HepG2 (cell line): ENCODE measurements at regions not wholly inside any gene's neighbourhood (a gene's known extent, or its start where the extent isn't known, plus 50 kb on each side); places are given as distances from the start of the nearest gene placed in this dataset.

Source experiments
- ATAC-seq: fragments of 200-7000 bp; cut with Tn5 transposase; 3 replicates; pipeline ENCODE4 v1.9.1; 2020; ENCODE audit warnings: mild to moderate bottlenecking, moderate library complexity
- BruUV-seq: library from RNA; stranded (reverse); fragments of 400-500 nt; replicated peaks from 2 replicates; lab custom pipeline; 2021; lab: Mats Ljungman, UMichigan
- CTCF ChIA-PET: fragments of 300-600 bp; formaldehyde crosslinking; extraction: SDS; loops from one replicate; lab custom pipeline; 2021; ENCODE audit warnings: low total read pairs, inconsistent platforms, low intra/inter-chr PET ratio; lab: Yijun Ruan, JAX
- POLR2A ChIA-PET: fragments of 350-600 bp; sonication (Branson Sonifier 250); formaldehyde crosslinking; loops from one replicate; lab custom pipeline; 2020; ENCODE audit warnings: antibody characterized with exemption, inconsistent platforms; lab: Yijun Ruan, JAX
- DNase-seq: peaks from one replicate; pipeline ENCODE4 v3.0.0-alpha.2; 2015; ENCODE audit warnings: low spot score
- FAIRE-seq: peaks from 3 replicates; lab custom pipeline; 2011; peaks lifted over from hg19 to GRCh38; lab: Jason Lieb, UNC
- H2AFZ ChIP-seq: one replicate; pipeline ENCODE4 v1.6.1; 2011; ENCODE audit warnings: low read length, inconsistent platforms
- H3K27ac ChIP-seq: fragments of 300-600 bp; 3 replicates; pipeline ENCODE4 v1.8.0; 2011; ENCODE audit warnings: mixed run types, mild to moderate bottlenecking, mixed read lengths, low read length, inconsistent platforms; ENCODE audit not compliant: insufficient read depth; ENCODE audit errors: extremely low read length
- H3K27me3 ChIP-seq, 2 experiments: fragments of 200-600 bp in 1 of 2; 2 replicates in 1 of 2; 3 replicates in 1 of 2; pipeline versions ENCODE4 v1.6.0 to v1.8.0; 2011; ENCODE audit warnings: low read length in 2 of 2, mild to moderate bottlenecking in 2 of 2, moderate library complexity in 2 of 2, inconsistent platforms in 1 of 2; ENCODE audit not compliant: insufficient read depth in 2 of 2, control insufficient read depth in 1 of 2
- H3K36me3 ChIP-seq, 2 experiments: fragments of 200-600 bp in 1 of 2; replicated peaks in 1 of 2; 2 replicates in 1 of 2; 3 replicates in 1 of 2; pipeline versions ENCODE4 v1.5.1 to v1.8.0; 2011; ENCODE audit warnings: low read length in 2 of 2, inconsistent platforms in 1 of 2; ENCODE audit not compliant: insufficient read depth in 2 of 2, control insufficient read depth in 1 of 2
- H3K4me1 ChIP-seq: 2 replicates; pipeline ENCODE4 v1.5.1; 2012; ENCODE audit warnings: low read length, inconsistent platforms; ENCODE audit not compliant: insufficient read depth
- H3K4me2 ChIP-seq: 2 replicates; pipeline ENCODE4 v1.6.0; 2011; ENCODE audit warnings: low read depth, low read length, inconsistent platforms
- H3K4me3 ChIP-seq, 3 experiments: fragments of 200-600 bp in 1 of 3; sonication (generic), shearing (Covaris generic) in 1 of 3; replicated peaks in 1 of 3; 2 replicates each; pipeline ENCODE4 v1.5.1; 2011 to 2016; ENCODE audit warnings: low read length in 3 of 3, inconsistent platforms in 2 of 3, low read depth in 2 of 3, mild to moderate bottlenecking in 2 of 3, control low read depth in 1 of 3, mixed read lengths in 1 of 3; ENCODE audit not compliant: insufficient read depth in 1 of 3
- H3K79me2 ChIP-seq: one replicate; pipeline ENCODE4 v1.6.1; 2011; ENCODE audit warnings: low read length, inconsistent platforms; ENCODE audit not compliant: insufficient read depth
- H3K9ac ChIP-seq: 2 replicates; pipeline ENCODE4 v1.6.0; 2011; ENCODE audit warnings: mild to moderate bottlenecking, low read depth, low read length, inconsistent platforms; ENCODE audit not compliant: insufficient read depth
- H3K9me3 ChIP-seq: 2 replicates; pipeline ENCODE4 v1.5.1; 2012; ENCODE audit warnings: mild to moderate bottlenecking, low read length
- H4K20me1 ChIP-seq: 2 replicates; pipeline ENCODE4 v1.6.0; 2011; ENCODE audit warnings: inconsistent platforms, mild to moderate bottlenecking, low read length, moderate library complexity; ENCODE audit not compliant: insufficient read depth
- HMGA1 ChIP-seq: sonication (generic); formaldehyde crosslinking; conservative IDR thresholded peaks from 2 replicates; pipeline ENCODE4 v1.4.0; 2020; ENCODE audit warnings: missing genetic modification reagents
- KMT2A ChIP-seq: sonication (generic); formaldehyde crosslinking; IDR thresholded peaks from 2 replicates; pipeline ENCODE4 v1.4.0; 2020; ENCODE audit warnings: missing genetic modification reagents
- MED1 ChIP-seq: sonication (generic); formaldehyde crosslinking; IDR thresholded peaks from 2 replicates; pipeline ENCODE4 v1.4.0; 2020; ENCODE audit warnings: missing genetic modification reagents
- TBX3 ChIP-seq: fragments of 450-650 bp; IDR thresholded peaks from 2 replicates; pipeline ENCODE4 v1.6.1; 2017; ENCODE audit warnings: antibody characterized with exemption, mild to moderate bottlenecking, inconsistent platforms, borderline replicate concordance
- ZBTB4 ChIP-seq: sonication (generic); formaldehyde crosslinking; IDR thresholded peaks from 2 replicates; pipeline ENCODE4 v1.4.0; 2020; ENCODE audit warnings: missing genetic modification reagents, mild to moderate bottlenecking, borderline replicate concordance
- ZNF224 ChIP-seq: sonication (generic); formaldehyde crosslinking; IDR thresholded peaks from 2 replicates; pipeline ENCODE4 v1.5.0; 2020; ENCODE audit warnings: mild to moderate bottlenecking, missing genetic modification reagents
- ZNF589 ChIP-seq: sonication (generic); formaldehyde crosslinking; conservative IDR thresholded peaks from 2 replicates; pipeline ENCODE4 v1.8.0; 2022; ENCODE audit warnings: mild to moderate bottlenecking, moderate library complexity, missing genetic modification reagents
- WGBS: methylation state at CpG from one replicate; pipeline ENCODE4 v1.1.6; 2017; ENCODE audit warnings: low lambda C conversion rate; 5-methylcytosine and 5-hydroxymethylcytosine counted together
- in situ Hi-C: cut with HindIII; loops from 2 replicates; pipeline ENCODE4 v1.10.0; 2017; ENCODE audit warnings: low pct_unique_long_range_greater_than_20kb; ENCODE audit not compliant: extremely low pct_ligation_motif_present
- intact Hi-C: fragments of 100-400 bp; cut with micrococcal nuclease; formaldehyde crosslinking; loops from one replicate; pipeline ENCODE4 v1.10.0; 2022; ENCODE audit not compliant: unreplicated experiment
- TF ChIP-seq, protein P1 (sequence below): sonication (generic); formaldehyde crosslinking; IDR thresholded peaks from 2 replicates; pipeline ENCODE4 v1.5.0; 2020; ENCODE audit warnings: mild to moderate bottlenecking, missing genetic modification reagents

DNA sequence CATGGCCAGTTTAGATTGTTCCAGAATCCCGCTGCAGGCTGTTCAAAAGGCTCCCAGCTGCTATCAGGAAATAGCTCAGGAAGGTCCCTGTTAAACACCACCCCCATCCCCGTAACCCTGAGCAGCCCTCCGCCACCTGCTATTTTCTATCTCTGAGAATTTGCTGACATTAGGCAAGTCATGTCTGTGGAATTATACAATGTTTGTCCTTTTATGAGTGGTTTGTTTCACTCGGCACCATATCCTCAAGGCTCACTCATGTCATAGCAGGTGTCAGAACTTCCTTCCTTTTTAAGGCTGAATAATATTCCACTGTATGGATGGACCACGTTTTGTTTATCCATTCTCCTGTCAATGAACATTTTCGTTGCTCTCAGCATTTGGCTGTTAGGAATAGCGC is 164.3 kb upstream of the FOXF1 start:
- no peak for FAIRE-seq
- H3K79me2 ChIP-seq, result no peaks in the 10 kb centered on the region

More for the DNA sequence above, 164.3 kb upstream of the FOXF1 start:
- no peaks in the 10 kb centered on the region for H3K4me1 ChIP-seq
- no peak overlapping the region for H3K4me3 ChIP-seq
- in situ Hi-C loops, result no loop called here
- DNase-seq, result no peak
- no peak overlapping the region for H3K4me2 ChIP-seq
- ATAC-seq, result no peak
- ChIA-PET CTCF (no interaction called here), POLR2A (no interaction called here)
- H3K9me3 ChIP-seq, result no peaks in the 10 kb centered on the region
- TF ChIP-seq ZBTB4 (no peak), MED1 (CRISPR knock-in tag) (no peak), KMT2A (CRISPR knock-in tag) (no peak), ZNF224 (CRISPR knock-in tag) (no peak), TBX3 (no peak), HMGA1 (CRISPR knock-in tag) (no peak), ZNF589 (CRISPR knock-in tag) (no peak)
- TF ChIP-seq, protein P1, sequence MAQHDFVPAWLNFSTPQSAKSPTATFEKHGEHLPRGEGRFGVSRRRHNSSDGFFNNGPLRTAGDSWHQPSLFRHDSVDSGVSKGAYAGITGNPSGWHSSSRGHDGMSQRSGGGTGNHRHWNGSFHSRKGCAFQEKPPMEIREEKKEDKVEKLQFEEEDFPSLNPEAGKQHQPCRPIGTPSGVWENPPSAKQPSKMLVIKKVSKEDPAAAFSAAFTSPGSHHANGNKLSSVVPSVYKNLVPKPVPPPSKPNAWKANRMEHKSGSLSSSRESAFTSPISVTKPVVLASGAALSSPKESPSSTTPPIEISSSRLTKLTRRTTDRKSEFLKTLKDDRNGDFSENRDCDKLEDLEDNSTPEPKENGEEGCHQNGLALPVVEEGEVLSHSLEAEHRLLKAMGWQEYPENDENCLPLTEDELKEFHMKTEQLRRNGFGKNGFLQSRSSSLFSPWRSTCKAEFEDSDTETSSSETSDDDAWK (CRISPR knock-in tag), result no peak
- no peaks in the 10 kb centered on the region for H3K36me3 ChIP-seq
- H2AFZ ChIP-seq, result no peak overlapping the region
- peaks cover 4 to 89% of the 10 kb centered on the region in 2 experiments; a peak in 4 of 5 replicates for H3K27me3 ChIP-seq
- 13% methylated on average over 6 of the region's 7 CpGs for WGBS
- no peaks in the 10 kb centered on the region; the same call in 1 of the 2 replicates for H4K20me1 ChIP-seq
- intact Hi-C loops, result no loop called here
- H3K9ac ChIP-seq, result no peak overlapping the region
- no peak overlapping the region for H3K27ac ChIP-seq
- BruUV-seq, result no TSS peak
